Thoracic aorta (tissue), 2 donors: ENCODE measurements at regions not wholly inside any gene's neighbourhood (a gene's known extent, or its start where the extent isn't known, plus 50 kb on each side); places are given as distances from the start of the nearest gene placed in this dataset.

Experiments used
- ATAC-seq: fragments of 150-250 bp; one replicate; pipeline ENCODE4 v1.8.0; 2017; ENCODE audit warnings: low read depth; ENCODE audit not compliant: insufficient number of reproducible peaks, low FRiP score
- DNase-seq: peaks from one replicate; pipeline ENCODE4 v3.0.0-alpha.2; 2020; ENCODE audit warnings: low spot score
- H3K27ac ChIP-seq, 2 donors: fragments of 200-600 bp; sonication (generic); 1 replicate in 1 of 2; 2 replicates in 1 of 2; pipeline ENCODE4 v1.5.1; 2016; ENCODE audit warnings: mild to moderate bottlenecking in 2 of 2, moderate library complexity in 2 of 2
- H3K27me3 ChIP-seq: fragments of 200-600 bp; sonication (generic); replicated peaks from 2 replicates; pipeline ENCODE4 v1.6.0; 2016; ENCODE audit warnings: mild to moderate bottlenecking; ENCODE audit not compliant: insufficient read depth
- H3K36me3 ChIP-seq: fragments of 200-600 bp; sonication (generic); one replicate; pipeline ENCODE4 v1.5.1; 2016
- H3K4me1 ChIP-seq, 2 donors: fragments of 200-600 bp; sonication (generic); 1 replicate in 1 of 2; 2 replicates in 1 of 2; pipeline versions ENCODE4 v1.5.1 to v1.6.0; 2016; ENCODE audit warnings: low read depth in 2 of 2, mild to moderate bottlenecking in 1 of 2; ENCODE audit not compliant: control insufficient read depth in 1 of 2
- H3K4me3 ChIP-seq: fragments of 200-600 bp; sonication (generic); 2 replicates; pipeline ENCODE4 v1.5.1; 2016; ENCODE audit warnings: mild to moderate bottlenecking
- H3K9me3 ChIP-seq: fragments of 200-600 bp; sonication (generic); 2 replicates; pipeline ENCODE4 v1.5.1; 2016
- TF ChIP-seq, protein P1 (sequence below): fragments of 200-600 bp; sonication (generic); IDR thresholded peaks from one replicate; pipeline ENCODE4 v1.5.1; 2019; ENCODE audit warnings: antibody characterized with exemption

DNA sequence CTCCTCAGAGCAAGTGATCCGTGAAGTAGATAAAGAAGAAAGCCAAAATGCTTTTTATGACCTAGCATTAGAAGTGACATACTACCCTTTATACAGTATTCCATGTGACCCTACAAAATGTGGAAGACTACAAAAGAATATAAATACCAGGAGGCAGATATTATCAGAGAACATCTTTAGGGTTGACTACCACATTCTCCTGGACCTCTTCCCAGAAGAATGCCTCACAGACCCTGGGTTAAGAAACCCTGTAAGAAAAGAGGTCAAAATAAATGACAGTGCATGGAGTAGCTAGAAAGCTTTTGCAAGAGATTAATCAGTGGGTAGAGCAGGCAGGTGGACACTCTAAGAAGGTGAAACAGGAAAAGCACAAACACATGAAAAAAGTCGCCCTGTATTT is 69.2 kb downstream of the FANCF start:
- Histone ChIP-seq H3K27ac (no peak overlapping the region), H3K27me3 (no peaks in the 10 kb centered on the region), H3K4me3 (no peak overlapping the region), H3K36me3 (no peaks in the 10 kb centered on the region), H3K9me3 (no peaks in the 10 kb centered on the region), H3K4me1 (no peaks in the 10 kb centered on the region)
- TF ChIP-seq, protein P1, sequence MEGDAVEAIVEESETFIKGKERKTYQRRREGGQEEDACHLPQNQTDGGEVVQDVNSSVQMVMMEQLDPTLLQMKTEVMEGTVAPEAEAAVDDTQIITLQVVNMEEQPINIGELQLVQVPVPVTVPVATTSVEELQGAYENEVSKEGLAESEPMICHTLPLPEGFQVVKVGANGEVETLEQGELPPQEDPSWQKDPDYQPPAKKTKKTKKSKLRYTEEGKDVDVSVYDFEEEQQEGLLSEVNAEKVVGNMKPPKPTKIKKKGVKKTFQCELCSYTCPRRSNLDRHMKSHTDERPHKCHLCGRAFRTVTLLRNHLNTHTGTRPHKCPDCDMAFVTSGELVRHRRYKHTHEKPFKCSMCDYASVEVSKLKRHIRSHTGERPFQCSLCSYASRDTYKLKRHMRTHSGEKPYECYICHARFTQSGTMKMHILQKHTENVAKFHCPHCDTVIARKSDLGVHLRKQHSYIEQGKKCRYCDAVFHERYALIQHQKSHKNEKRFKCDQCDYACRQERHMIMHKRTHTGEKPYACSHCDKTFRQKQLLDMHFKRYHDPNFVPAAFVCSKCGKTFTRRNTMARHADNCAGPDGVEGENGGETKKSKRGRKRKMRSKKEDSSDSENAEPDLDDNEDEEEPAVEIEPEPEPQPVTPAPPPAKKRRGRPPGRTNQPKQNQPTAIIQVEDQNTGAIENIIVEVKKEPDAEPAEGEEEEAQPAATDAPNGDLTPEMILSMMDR: no peak
- ATAC-seq (no peak), DNase-seq (no peak)

DNA sequence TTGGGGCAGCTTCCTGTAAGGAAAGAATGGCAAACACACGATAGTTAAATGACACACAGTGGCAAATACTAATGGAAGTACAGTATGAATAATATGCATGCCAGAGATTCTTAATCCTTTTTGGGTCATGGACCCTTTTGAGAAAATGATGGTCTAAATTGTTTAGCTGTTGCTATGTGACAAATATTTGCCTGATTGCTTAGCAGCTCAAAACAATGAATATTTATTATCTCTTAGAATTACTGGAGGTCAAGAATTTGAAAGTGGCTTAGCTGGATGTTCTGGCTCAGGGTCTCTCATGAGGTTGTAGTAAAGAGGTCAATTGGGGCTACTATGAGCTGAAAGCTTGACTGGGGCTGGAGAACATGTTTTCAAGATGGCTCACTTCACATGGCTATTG is 69.7 kb downstream of the FANCF start:
- no peaks in the 10 kb centered on the region for H3K36me3 ChIP-seq
- H3K27ac ChIP-seq: no peak overlapping the region
- DNase-seq (no peak), ATAC-seq (no peak)
- H3K4me3 ChIP-seq: no peak overlapping the region
- no peaks in the 10 kb centered on the region for H3K9me3 ChIP-seq
- TF ChIP-seq, protein P1: no peak
- no peaks in the 10 kb centered on the region for H3K4me1 ChIP-seq
- no peaks in the 10 kb centered on the region for H3K27me3 ChIP-seq

DNA sequence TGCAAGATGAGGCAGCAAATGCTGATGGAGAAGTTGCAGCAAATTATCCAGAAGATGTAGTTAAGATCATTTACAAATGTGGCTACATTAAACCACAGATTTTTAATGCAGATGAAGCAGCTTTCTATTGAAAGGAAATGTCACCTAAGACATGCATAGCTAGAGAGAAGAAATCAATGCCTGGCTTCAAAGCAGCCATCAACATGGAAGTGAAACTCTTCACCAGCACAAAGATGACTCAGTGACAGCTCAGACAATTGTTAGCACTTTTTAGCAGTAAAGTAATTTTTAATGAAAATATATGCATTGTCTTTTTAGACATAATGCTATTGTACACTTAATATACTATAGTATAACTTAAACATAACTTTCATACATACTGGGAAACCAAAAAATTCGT is 71.4 kb downstream of the FANCF start:
- no peaks in the 10 kb centered on the region for H3K36me3 ChIP-seq
- no peaks in the 10 kb centered on the region for H3K27me3 ChIP-seq
- H3K27ac ChIP-seq: no peak overlapping the region
- H3K4me1 ChIP-seq: no peaks in the 10 kb centered on the region
- DNase-seq (no peak), ATAC-seq (no peak)
- H3K4me3 ChIP-seq: no peak overlapping the region
- TF ChIP-seq, protein P1: no peak
- H3K9me3 ChIP-seq: no peaks in the 10 kb centered on the region

DNA sequence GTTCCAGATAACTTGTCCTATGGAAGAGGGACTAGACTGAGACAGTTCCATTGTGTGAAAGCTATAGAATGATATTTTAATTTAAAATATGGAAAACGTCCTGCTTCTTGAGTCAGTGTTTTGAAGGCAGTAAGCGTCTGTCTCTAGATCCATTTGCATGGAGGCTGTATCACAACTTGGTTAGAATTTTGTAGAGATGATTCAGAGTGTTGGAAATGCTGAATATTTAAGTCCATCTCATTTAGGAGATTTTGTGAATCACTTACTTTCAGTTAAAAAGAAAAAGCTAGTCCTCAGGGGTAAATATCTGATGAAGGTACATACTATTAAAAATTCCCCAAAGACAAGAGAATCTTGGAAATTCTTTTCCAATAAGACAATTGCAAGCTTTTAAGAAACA is 72.7 kb downstream of the FANCF start:
- no peak overlapping the region for H3K4me3 ChIP-seq
- H3K4me1 ChIP-seq: no peaks in the 10 kb centered on the region
- ATAC-seq: no peak

DNA sequence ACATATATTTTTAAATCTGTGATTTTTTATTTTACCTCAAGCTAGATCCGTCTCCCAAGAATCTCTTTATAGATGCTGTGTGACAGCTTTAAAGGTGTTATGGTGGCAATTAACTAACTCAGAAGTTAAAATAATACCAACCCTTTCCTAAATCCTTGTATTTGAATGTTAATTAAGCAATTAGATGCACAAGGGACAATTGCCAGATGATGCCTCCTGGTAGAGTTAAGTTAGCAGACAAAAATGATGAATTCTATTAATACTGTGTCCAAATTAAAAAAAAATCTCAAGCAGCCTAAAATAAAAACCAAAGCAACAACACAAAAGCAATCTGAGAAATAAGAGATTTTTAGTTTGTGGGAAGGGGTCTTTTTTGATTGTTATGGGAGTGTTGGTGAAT is 78.9 kb downstream of the FANCF start:
- Histone ChIP-seq H3K27me3 (no peaks in the 10 kb centered on the region), H3K9me3 (no peaks in the 10 kb centered on the region), H3K4me3 (no peak overlapping the region), H3K4me1 (no peaks in the 10 kb centered on the region), H3K27ac (no peak overlapping the region), H3K36me3 (no peaks in the 10 kb centered on the region)
- no peak for ATAC-seq
- no peak for DNase-seq
- TF ChIP-seq, protein P1: no peak

More for the DNA sequence above, 72.7 kb downstream of the FANCF start:
- Histone ChIP-seq H3K36me3 (no peaks in the 10 kb centered on the region), H3K9me3 (no peaks in the 10 kb centered on the region), H3K27ac (no peak overlapping the region), H3K27me3 (no peaks in the 10 kb centered on the region)
- TF ChIP-seq, protein P1: no peak
- DNase-seq: no peak
